Endothelial cell of umbilical vein (primary cell): ENCODE measurements at regions not wholly inside any gene's neighbourhood (a gene's known extent, or its start where the extent isn't known, plus 50 kb on each side); places are given as distances from the start of the nearest gene placed in this dataset.

Source experiments
- BruUV-seq: library from RNA; stranded (reverse); fragments of 400-500 nt; replicated peaks from 2 replicates; lab custom pipeline; 2021; lab: Mats Ljungman, UMichigan
- CTCF ChIA-PET: fragments of 300-600, 350-600 bp; sonication (Branson Sonifier 250); formaldehyde crosslinking; loops from one replicate; lab custom pipeline; 2021; ENCODE audit warnings: antibody characterized with exemption, inconsistent platforms; lab: Charles Lee
- POLR2A ChIA-PET: fragments of 300-600, 350-600 bp; sonication (Branson Sonifier 250); formaldehyde crosslinking; loops from one replicate; lab custom pipeline; 2021; ENCODE audit warnings: antibody characterized with exemption, inconsistent platforms; lab: Charles Lee
- DNase-seq: peaks from one replicate; pipeline ENCODE4 v3.0.0-alpha.2; 2011; ENCODE audit warnings: low read depth, low spot score
- FAIRE-seq: peaks from 2 replicates; lab custom pipeline; 2011; peaks lifted over from hg19 to GRCh38; lab: Jason Lieb, UNC
- H2AFZ ChIP-seq: 2 replicates; pipeline ENCODE4 v1.6.0; 2012; ENCODE audit warnings: low read depth, low read length, control low read depth, inconsistent platforms
- H3K27ac ChIP-seq: 2 replicates; pipeline ENCODE4 v1.5.1; 2011; ENCODE audit warnings: low read depth, mild to moderate bottlenecking, control low read depth, low read length, moderate library complexity; ENCODE audit not compliant: insufficient read depth
- H3K27me3 ChIP-seq, 2 experiments: 2 replicates each; pipeline versions ENCODE4 v1.6.0 to v1.6.1; 2011; ENCODE audit warnings: low read length in 2 of 2, mixed read lengths in 1 of 2; ENCODE audit not compliant: control insufficient read depth in 2 of 2, insufficient read depth in 2 of 2
- H3K36me3 ChIP-seq, 2 experiments: 2 replicates in 1 of 2; 3 replicates in 1 of 2; pipeline ENCODE4 v1.5.1; 2011; ENCODE audit warnings: low read length in 2 of 2, mild to moderate bottlenecking in 1 of 2, moderate library complexity in 1 of 2; ENCODE audit not compliant: control insufficient read depth in 2 of 2, insufficient read depth in 2 of 2; ENCODE audit errors: extremely low read depth in 1 of 2
- H3K4me1 ChIP-seq: 3 replicates; pipeline ENCODE4 v1.5.1; 2011; ENCODE audit warnings: mild to moderate bottlenecking, low read length; ENCODE audit not compliant: control insufficient read depth, insufficient read depth; ENCODE audit errors: extremely low read depth
- H3K4me2 ChIP-seq: 2 replicates; pipeline ENCODE4 v1.6.1; 2011; ENCODE audit warnings: low read length, control low read depth, mixed read lengths; ENCODE audit not compliant: insufficient read depth
- H3K4me3 ChIP-seq, 3 experiments: fragments of 200-600 bp in 1 of 3; sonication (generic), shearing (Covaris generic) in 1 of 3; replicated peaks in 1 of 3; 2 replicates each; pipeline ENCODE4 v1.5.1; 2011 to 2016; ENCODE audit warnings: control low read depth in 3 of 3, low read length in 3 of 3, mild to moderate bottlenecking in 2 of 3, inconsistent platforms in 1 of 3, low read depth in 1 of 3, moderate library complexity in 1 of 3; ENCODE audit not compliant: insufficient read depth in 1 of 3
- H3K79me2 ChIP-seq: 2 replicates; pipeline ENCODE4 v1.6.0; 2012; ENCODE audit warnings: low read length, inconsistent platforms; ENCODE audit not compliant: control insufficient read depth, insufficient read depth
- H3K9ac ChIP-seq: replicated peaks from 2 replicates; pipeline ENCODE3; 2011; ENCODE audit warnings: low read length, control low read depth; ENCODE audit not compliant: insufficient read depth; ENCODE audit errors: extremely low read depth
- H3K9me1 ChIP-seq: replicated peaks from 3 replicates; pipeline ENCODE4 v1.6.0; 2011; ENCODE audit warnings: mild to moderate bottlenecking, low read length; ENCODE audit not compliant: control insufficient read depth, insufficient read depth; ENCODE audit errors: extremely low read depth
- H3K9me3 ChIP-seq: replicated peaks from 2 replicates; pipeline ENCODE4 v1.5.1; 2012; ENCODE audit warnings: low read length, inconsistent platforms; ENCODE audit not compliant: control insufficient read depth, insufficient read depth
- H4K20me1 ChIP-seq: replicated peaks from 2 replicates; pipeline ENCODE3; 2011; ENCODE audit warnings: mild to moderate bottlenecking, low read length; ENCODE audit not compliant: control insufficient read depth, insufficient read depth; ENCODE audit errors: extremely low read depth
- EZH2 ChIP-seq: IDR thresholded peaks from 2 replicates; pipeline ENCODE4 v1.6.1; 2012; ENCODE audit warnings: borderline replicate concordance, low read depth, mild to moderate bottlenecking, moderate library complexity, low read length, inconsistent platforms; ENCODE audit not compliant: severe bottlenecking
- FOS ChIP-seq: IDR thresholded peaks from 2 replicates; pipeline ENCODE4 v1.6.1; 2011; ENCODE audit warnings: mild to moderate bottlenecking, low read length, moderate library complexity, borderline replicate concordance; ENCODE audit not compliant: insufficient read depth
- GATA2 ChIP-seq: IDR thresholded peaks from 2 replicates; pipeline ENCODE4 v1.7.0; 2011; ENCODE audit warnings: low read depth, mild to moderate bottlenecking, moderate library complexity, mixed read lengths, low read length; ENCODE audit not compliant: insufficient read length, insufficient read depth
- JUN ChIP-seq: IDR thresholded peaks from 2 replicates; pipeline ENCODE4 v1.6.1; 2011; ENCODE audit warnings: borderline replicate concordance, low read depth; ENCODE audit not compliant: insufficient read length, insufficient read depth
- POLR2AphosphoS5 ChIP-seq: IDR thresholded peaks from 2 replicates; pipeline ENCODE4 v1.6.1; 2012; ENCODE audit warnings: low read depth, mild to moderate bottlenecking, control low read depth, low read length, moderate library complexity; ENCODE audit not compliant: insufficient read depth
- dilution Hi-C: fragments of 300-500 bp; cut with MboI; formaldehyde crosslinking; loops from one replicate; pipeline ENCODE4 v1.15.0; 2019; ENCODE audit warnings: low sequenced_read_pairs; ENCODE audit not compliant: extremely low pct_ligation_motif_present
- intact Hi-C: fragments of 100-400 bp; cut with micrococcal nuclease; formaldehyde crosslinking; loops from one replicate; pipeline ENCODE4 v1.10.0; 2022
- TF ChIP-seq, protein P1 (sequence below): IDR thresholded peaks from 2 replicates; pipeline ENCODE4 v1.6.1; 2011; ENCODE audit not compliant: insufficient read depth, insufficient read length
- TF ChIP-seq, protein P2 (sequence below), 2 donors: IDR thresholded peaks; 1 replicate in 1 of 2; 2 replicates in 1 of 2; pipeline ENCODE4 v1.5.1; 2011; ENCODE audit warnings: low read length in 2 of 2, mild to moderate bottlenecking in 2 of 2, moderate library complexity in 2 of 2, control low read depth in 1 of 2, inconsistent platforms in 1 of 2, low read depth in 1 of 2; ENCODE audit not compliant: insufficient read depth in 1 of 2; ENCODE audit errors: extremely low read depth in 1 of 2

DNA sequence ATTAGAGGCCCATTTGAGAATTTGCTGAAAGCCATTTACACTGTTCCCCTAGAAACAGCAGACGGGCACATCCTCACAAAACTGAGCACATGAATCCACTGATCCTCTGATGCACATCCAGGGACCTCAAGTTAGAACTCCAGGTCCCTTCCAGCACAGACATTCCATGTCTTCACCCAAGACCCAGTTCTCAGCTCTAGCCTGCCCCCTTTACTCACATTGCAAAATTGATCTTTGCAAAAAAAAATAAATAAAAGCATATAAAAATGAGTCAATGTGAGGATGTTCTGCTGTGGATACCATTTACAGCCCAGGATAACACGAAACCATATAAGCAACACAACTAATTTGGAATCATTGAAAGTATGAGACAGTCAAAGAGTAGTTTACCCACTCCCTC is 458.2 kb upstream of the JARID2 start:
- H2AFZ ChIP-seq, result no peak overlapping the region
- no peaks in the 10 kb centered on the region for H4K20me1 ChIP-seq
- H3K4me3 ChIP-seq, result no peak overlapping the region
- intact Hi-C loops (no loop called here), dilution Hi-C loops (no loop called here)
- DNase-seq (no peak), FAIRE-seq (no peak)
- H3K9me3 ChIP-seq, result no peaks in the 10 kb centered on the region
- H3K36me3 ChIP-seq, result no peaks in the 10 kb centered on the region
- H3K9me1 ChIP-seq, result no peaks in the 10 kb centered on the region
- no peaks in the 10 kb centered on the region for H3K4me1 ChIP-seq
- no peaks in the 10 kb centered on the region for H3K79me2 ChIP-seq
- POLR2A ChIA-PET, result no interaction called here
- CTCF ChIA-PET, result no interaction called here
- H3K27me3 ChIP-seq, result no peaks in the 10 kb centered on the region
- TF ChIP-seq FOS (no peak), GATA2 (no peak), JUN (no peak), POLR2AphosphoS5 (no peak)
- H3K4me2 ChIP-seq, result no peak overlapping the region
- no peak overlapping the region for H3K27ac ChIP-seq
- H3K9ac ChIP-seq, result no peak overlapping the region
- BruUV-seq, result no TSS peak

DNA sequence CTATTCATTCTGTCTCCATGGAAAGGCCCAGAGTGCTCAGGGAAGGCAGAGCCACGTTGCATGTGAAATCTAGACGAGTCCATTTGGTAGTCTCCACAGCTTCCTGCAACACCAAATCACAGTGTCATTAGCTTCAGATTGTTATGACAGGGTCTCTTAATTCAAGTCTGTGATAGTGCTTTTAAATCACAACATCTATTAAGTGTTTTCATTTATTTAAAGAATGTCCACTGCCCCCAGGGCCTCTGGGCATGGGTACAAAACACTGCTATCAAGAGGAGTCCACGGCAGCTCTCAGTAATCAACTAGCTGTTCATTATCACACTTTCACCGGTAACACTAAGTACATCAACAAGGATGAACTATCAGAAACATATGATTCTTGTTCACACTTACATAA is 455.9 kb upstream of the JARID2 start:
- FAIRE-seq, result no peak

More for the DNA sequence above, 455.9 kb upstream of the JARID2 start:
- H3K79me2 ChIP-seq, result no peaks in the 10 kb centered on the region
- H3K27me3 ChIP-seq, result no peaks in the 10 kb centered on the region
- intact Hi-C loops (no loop called here), dilution Hi-C loops (no loop called here)
- CTCF ChIA-PET, result no interaction called here
- no peaks in the 10 kb centered on the region for H3K36me3 ChIP-seq
- no peak overlapping the region for H3K4me3 ChIP-seq
- H3K27ac ChIP-seq, result no peak overlapping the region
- H4K20me1 ChIP-seq, result no peaks in the 10 kb centered on the region
- no peak overlapping the region for H3K9ac ChIP-seq
- POLR2A ChIA-PET, result no interaction called here
- no peaks in the 10 kb centered on the region for H3K4me1 ChIP-seq
- no peak overlapping the region for H3K4me2 ChIP-seq
- no peak overlapping the region for H2AFZ ChIP-seq
- no peaks in the 10 kb centered on the region for H3K9me3 ChIP-seq
- TF ChIP-seq, protein P1, sequence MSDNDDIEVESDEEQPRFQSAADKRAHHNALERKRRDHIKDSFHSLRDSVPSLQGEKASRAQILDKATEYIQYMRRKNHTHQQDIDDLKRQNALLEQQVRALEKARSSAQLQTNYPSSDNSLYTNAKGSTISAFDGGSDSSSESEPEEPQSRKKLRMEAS, result no peak
- TF ChIP-seq GATA2 (no peak), EZH2 (no peak), JUN (no peak)
- TF ChIP-seq, protein P2, sequence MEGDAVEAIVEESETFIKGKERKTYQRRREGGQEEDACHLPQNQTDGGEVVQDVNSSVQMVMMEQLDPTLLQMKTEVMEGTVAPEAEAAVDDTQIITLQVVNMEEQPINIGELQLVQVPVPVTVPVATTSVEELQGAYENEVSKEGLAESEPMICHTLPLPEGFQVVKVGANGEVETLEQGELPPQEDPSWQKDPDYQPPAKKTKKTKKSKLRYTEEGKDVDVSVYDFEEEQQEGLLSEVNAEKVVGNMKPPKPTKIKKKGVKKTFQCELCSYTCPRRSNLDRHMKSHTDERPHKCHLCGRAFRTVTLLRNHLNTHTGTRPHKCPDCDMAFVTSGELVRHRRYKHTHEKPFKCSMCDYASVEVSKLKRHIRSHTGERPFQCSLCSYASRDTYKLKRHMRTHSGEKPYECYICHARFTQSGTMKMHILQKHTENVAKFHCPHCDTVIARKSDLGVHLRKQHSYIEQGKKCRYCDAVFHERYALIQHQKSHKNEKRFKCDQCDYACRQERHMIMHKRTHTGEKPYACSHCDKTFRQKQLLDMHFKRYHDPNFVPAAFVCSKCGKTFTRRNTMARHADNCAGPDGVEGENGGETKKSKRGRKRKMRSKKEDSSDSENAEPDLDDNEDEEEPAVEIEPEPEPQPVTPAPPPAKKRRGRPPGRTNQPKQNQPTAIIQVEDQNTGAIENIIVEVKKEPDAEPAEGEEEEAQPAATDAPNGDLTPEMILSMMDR (IDR thresholded peaks at IDR 0.05; ENCODE audit: extremely low read depth in 1 of 2, insufficient read depth in 1 of 2, low read depth in 1 of 2, low read length in 2 of 2), result no peak
- DNase-seq, result no peak
- BruUV-seq, result no TSS peak
- H3K9me1 ChIP-seq, result no peaks in the 10 kb centered on the region
